Left lung (tissue), 4 donors: ENCODE measurements at regions not wholly inside any gene's neighbourhood (a gene's known extent, or its start where the extent isn't known, plus 50 kb on each side); places are given as distances from the start of the nearest gene placed in this dataset.

ENCODE experiments used
- ATAC-seq: fragments of 200-7000 bp; cut with Tn5 transposase; one replicate; pipeline ENCODE4 v1.9.1; 2020; ENCODE audit warnings: moderate library complexity
- DNase-seq, 4 donors: peaks; one replicate each; pipeline ENCODE4 v3.0.0-alpha.2; 2013 to 2020
- H3K27ac ChIP-seq, 2 donors: fragments of 200-600 bp; sonication (generic) in 1 of 2; one replicate each; pipeline versions ENCODE4 v1.5.0 to v1.8.0; 2020 to 2021
- H3K27me3 ChIP-seq, 2 donors: fragments of 200-600 bp; sonication (generic) in 1 of 2; one replicate each; pipeline versions ENCODE4 v1.5.0 to v1.8.0; 2020 to 2021
- H3K36me3 ChIP-seq, 2 donors: fragments of 200-600 bp; sonication (generic) in 1 of 2; one replicate each; pipeline versions ENCODE4 v1.5.0 to v1.8.0; 2020 to 2021
- H3K4me1 ChIP-seq, 2 donors: fragments of 200-600 bp; one replicate each; pipeline ENCODE4 v1.8.0; 2021
- H3K4me3 ChIP-seq, 2 donors: fragments of 200-600 bp; sonication (generic) in 1 of 2; one replicate each; pipeline versions ENCODE4 v1.5.0 to v1.8.0; 2020 to 2021; ENCODE audit warnings: mild to moderate bottlenecking in 1 of 2
- H3K9me3 ChIP-seq, 2 donors: fragments of 200-600 bp; sonication (generic) in 1 of 2; one replicate each; pipeline versions ENCODE4 v1.5.0 to v1.8.0; 2020 to 2021
- CTCF ChIP-seq, 2 donors: fragments of 200-600 bp; sonication (generic) in 1 of 2; IDR thresholded peaks; one replicate each; pipeline versions ENCODE4 v1.5.0 to v1.8.0; 2021; ENCODE audit warnings: antibody characterized with exemption in 2 of 2
- intact Hi-C, 2 donors: fragments of 100-400 bp; cut with DNase I; formaldehyde crosslinking; loops; one replicate each; pipeline versions ENCODE4 v1.11.2 to v1.14.2; 2022
- donor health status: DM: no; HTN: yes; CAD: no.
- donor health status: DM: no; HTN: no; CAD: no.

GRCh38 chr15:100788418-100789105 lies 91.1 kb upstream of the ALDH1A3 start:
- Histone ChIP-seq H3K27me3 (no peaks in the 10 kb centered on the region), H3K36me3 (no peaks in the 10 kb centered on the region), H3K4me1 (no peaks in the 10 kb centered on the region), H3K9me3 (no peaks in the 10 kb centered on the region), H3K27ac (no peak overlapping the region), H3K4me3 (no peak overlapping the region)
- TF ChIP-seq CTCF (IDR thresholded peaks at IDR 0.05): no peak
- intact Hi-C loops: no loop called here
- ATAC-seq (no peak), DNase-seq (no peak)

DNA sequence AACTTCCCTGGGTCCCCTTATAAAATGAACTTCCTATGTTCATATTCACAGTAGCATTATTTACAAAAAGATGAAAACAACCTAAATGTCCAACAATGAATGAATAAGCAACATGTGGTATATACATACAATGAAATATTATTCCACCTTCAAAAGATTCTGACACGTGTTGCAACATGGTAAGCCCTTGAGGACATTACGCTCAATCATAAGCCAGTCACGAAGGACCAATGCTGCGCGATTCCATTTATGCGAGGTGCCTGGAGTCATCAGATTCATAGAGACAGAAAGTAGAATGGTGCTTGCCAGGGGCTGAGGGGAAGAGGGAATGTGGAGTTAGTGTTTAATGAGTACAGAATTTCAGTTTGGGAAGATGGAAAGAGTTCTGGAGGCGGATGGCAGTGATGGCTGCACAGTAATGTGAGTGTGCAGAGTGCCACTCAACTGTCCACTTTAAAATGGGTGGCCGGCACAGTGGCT lies 88.8 kb upstream of the ALDH1A3 start:
- Histone ChIP-seq H3K36me3 (no peaks in the 10 kb centered on the region), H3K27me3 (no peaks in the 10 kb centered on the region), H3K4me3 (no peak overlapping the region), H3K27ac (no peak overlapping the region), H3K4me1 (no peaks in the 10 kb centered on the region), H3K9me3 (no peaks in the 10 kb centered on the region)
- intact Hi-C loops: no loop called here
- no peak for TF ChIP-seq CTCF (IDR thresholded peaks at IDR 0.05)
- no peak for ATAC-seq
- no peak for DNase-seq

DNA sequence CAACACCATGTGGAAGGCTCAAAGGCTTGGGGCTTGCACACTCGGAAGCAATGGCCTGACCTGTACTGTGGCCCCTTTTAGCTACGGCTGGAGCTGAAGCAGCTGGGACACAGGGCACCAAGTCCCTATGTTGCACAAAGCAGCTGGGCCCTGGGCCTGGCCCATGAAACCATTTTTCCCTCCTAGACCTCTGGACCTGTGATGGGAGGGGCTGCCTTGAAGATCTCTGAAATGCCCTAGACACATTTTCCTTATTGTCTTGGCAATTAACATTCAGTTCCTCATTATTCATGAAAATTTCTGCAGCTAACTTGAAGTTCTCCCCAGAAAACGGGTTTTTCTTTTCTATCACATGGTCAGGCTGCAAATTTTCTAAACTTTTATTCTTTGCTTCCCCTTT lies 85.6 kb upstream of the ALDH1A3 start:
- Histone ChIP-seq H3K36me3 (no peaks in the 10 kb centered on the region), H3K4me1 (no peaks in the 10 kb centered on the region), H3K27ac (no peak overlapping the region), H3K9me3 (no peaks in the 10 kb centered on the region), H3K4me3 (no peak overlapping the region), H3K27me3 (no peaks in the 10 kb centered on the region)
- ATAC-seq (no peak), DNase-seq (no peak)
- intact Hi-C loops: no loop called here
- TF ChIP-seq CTCF (IDR thresholded peaks at IDR 0.05): no peak

DNA sequence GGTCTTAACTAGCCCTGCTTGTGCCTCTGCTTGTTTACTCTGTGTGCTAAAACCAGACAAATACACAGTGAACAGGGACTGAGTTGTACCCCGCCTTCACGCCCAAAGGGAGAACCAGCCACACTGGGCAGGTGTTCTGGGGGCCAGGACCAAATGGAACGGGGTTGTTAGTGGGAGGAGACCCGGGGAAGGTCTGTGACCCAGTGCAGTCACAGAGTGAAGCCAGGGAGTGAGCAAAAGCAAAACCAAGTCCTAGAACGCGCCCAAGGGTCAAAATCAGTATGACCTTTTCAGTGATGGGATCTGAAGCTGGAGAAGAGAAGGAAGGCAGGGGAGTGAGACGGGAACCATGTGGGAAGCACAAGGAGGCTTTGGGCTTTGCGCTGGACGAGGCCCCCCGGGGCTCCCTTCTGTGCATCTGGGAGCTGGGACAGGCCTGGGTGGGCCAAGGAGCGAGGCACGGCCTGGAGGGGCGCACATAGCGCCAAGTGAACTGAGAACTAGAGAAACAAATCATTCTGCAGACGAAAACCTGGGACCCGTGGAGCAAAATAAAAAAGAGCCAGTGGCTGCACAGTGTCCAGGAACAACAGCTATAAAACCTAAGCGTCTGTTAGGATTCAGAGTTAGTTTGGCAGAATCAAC lies 78.3 kb upstream of the ALDH1A3 start:
- Histone ChIP-seq H3K27me3 (no peaks in the 10 kb centered on the region), H3K36me3 (no peaks in the 10 kb centered on the region), H3K4me1 (no peaks in the 10 kb centered on the region), H3K27ac (no peak overlapping the region), H3K9me3 (peaks cover 0 to 11% of the 10 kb centered on the region in 2 donors), H3K4me3 (no peak overlapping the region)
- intact Hi-C loops: no loop called here
- ATAC-seq (no peak), DNase-seq (no peak)
- TF ChIP-seq CTCF (IDR thresholded peaks at IDR 0.05): no peak

- ATAC-seq (no peak), DNase-seq (no peak)
- H3K36me3 ChIP-seq: no peaks in the 10 kb centered on the region
- H3K27ac ChIP-seq: no peak overlapping the region
- H3K4me1 ChIP-seq: no peaks in the 10 kb centered on the region
- H3K9me3 ChIP-seq: peaks cover 0 to 17% of the 10 kb centered on the region in 2 donors
- intact Hi-C loops: no loop called here
- H3K27me3 ChIP-seq: no peaks in the 10 kb centered on the region
- H3K4me3 ChIP-seq: no peak overlapping the region
- TF ChIP-seq CTCF (IDR thresholded peaks at IDR 0.05): no peak
Observed at GRCh38 chr15:100802421-100803170, 77.0 kb upstream of the ALDH1A3 start.
